ENCODE measurements at regions not wholly inside any gene's neighbourhood (a gene's known extent, or its start where the extent isn't known, plus 50 kb on each side); places are given as distances from the start of the nearest gene placed in this dataset.
"Not testable (repeated sequence)": the region's sequence is repeated elsewhere in the genome, so short reads cannot be mapped to it uniquely, and the experiment has no call there.

DNA sequence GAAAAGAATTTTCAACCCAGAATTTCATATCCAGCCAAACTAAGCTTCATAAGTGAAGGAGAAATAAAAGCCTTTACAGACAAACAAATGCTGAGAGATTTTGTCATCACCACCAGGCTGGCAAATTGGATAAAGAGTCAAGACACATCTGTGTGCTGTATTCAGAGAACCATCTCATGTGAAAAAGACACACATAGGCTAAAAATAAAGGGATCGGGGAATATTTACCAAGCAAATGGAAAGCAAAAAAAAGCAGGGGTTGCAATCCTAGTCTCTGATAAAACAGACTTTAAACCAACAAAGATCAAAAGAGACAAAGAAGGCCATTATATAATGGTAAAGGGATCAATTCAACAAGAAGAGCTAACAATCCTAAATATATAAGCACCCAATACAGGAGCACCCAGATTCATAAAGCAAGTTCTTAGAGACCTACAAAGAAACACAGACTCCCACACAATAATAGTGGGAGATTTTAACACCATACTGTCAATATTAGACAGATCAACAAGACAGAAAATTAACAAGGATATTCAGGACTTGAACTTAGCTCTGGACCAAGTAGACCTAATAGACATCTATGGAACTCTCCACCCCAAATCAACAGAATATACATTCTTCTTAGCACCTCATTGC, 55.9 kb upstream of the ACSM6 start:
- DNase-seq: not testable (repeated sequence)

DNA sequence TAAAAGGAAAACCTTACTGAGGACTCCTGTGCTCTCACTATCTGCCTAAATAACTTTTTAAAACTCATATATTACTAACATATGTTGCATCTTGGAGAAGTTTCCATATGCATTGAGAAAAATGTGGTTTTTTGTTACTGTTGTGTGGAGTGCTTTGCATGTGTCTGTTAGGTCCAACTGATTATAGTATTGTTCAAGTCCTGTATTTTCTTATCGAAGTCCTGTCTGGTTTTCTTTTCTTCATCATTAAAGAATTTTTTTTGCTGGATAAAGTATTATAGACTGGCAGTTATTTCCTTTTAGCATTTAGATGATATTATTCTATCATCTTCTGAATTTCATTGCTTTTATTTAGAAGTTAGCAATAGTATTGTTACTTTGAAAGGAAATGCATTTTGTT, 59.5 kb upstream of the ACSM6 start:
- no peak for DNase-seq

DNA sequence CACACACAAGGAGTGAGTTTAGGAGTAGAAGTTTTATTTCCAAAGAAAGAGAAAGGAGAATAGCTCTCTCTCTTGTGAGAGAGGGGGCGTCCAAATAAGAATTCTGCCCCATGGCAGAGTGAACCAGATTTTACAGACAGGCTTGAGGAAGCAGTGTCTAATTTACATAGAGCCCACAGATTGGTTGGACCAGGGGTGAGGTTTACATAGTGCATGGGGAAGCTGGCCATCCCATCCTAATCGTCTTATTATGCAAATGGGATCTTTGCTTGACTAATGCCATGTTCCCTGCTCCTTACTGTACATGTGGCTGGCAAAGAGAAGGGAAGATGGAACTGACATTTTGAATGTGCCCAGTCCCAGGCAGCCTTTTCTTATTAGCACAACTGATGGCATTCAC, 60.0 kb upstream of the ACSM6 start:
- no peak for DNase-seq

DNA sequence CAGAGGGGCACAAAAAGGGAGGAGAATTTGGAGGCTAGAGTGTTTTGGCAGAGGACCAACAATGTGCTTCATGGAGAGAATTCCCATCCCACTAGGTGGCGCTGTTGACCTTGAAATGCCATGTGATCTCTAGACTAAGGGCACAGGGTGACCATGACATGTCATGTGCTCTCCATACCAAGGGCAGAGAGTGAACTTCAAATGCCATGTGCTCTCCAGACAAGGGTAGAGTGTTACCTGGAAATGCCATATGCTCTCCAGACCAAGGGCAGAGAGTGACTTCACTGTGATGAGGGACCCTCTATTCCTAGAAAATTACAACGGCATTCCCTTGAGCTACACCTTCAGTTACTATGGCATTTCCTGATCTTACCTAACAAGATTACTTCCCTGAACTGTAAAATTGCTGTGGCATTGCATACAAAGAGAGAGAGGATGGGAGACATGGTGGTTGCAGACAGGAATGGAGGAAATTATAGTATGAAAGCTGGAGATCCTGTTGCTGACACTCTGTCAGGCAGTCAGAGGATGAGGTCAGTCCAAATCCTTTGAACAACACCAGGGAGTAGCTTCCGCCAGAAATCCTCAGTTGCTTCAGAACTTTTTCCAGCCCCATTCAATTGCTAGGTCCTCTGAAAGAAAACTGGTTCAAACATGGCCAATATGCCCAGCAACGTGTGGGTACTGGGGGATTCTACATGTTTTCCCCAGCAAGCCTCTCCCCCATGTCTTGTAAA, 60.9 kb upstream of the ACSM6 start:
- peak; percentile 58 for DNase-seq

DNA sequence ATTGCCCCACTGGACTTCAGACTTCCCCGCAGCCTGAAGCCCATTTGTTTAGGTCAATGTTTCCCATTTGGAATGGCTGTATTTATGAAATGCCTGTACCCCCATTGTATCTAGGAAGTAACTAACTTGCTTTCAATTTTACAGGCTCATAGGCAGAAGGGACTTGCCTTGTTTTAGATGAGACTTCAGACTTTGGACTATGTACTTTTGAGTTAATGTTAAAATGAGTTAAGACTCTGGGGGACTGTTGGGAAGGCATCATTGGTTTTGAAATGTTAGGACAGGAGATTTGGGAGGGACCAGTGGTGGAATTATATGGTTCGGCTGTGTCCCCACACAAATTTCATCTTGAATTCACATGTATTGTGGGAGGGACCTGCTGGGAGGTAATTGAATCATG, 61.1 kb upstream of the CYP2C8 start:
- not testable (repeated sequence) for DNase-seq

DNA sequence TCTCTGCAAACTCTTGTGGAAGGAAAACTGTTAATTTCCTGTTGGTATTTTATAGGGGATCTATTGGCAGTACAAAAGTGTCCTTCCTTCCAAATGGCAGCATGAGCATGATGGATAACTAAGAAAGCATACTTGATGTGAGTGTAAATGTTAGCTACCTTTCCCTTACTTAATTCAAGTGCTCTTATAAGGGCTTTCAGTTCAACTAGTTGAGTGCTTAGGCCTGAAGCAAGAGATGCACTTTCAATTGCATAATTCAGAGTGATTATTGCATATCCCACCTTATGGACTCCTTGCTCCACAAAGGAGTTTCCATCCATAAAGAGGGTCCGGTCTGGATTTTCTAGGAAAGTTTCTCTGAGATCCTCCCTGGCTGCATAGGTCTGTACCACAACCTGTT, 56.3 kb upstream of the CYP2C8 start:
- no peak for DNase-seq

DNA sequence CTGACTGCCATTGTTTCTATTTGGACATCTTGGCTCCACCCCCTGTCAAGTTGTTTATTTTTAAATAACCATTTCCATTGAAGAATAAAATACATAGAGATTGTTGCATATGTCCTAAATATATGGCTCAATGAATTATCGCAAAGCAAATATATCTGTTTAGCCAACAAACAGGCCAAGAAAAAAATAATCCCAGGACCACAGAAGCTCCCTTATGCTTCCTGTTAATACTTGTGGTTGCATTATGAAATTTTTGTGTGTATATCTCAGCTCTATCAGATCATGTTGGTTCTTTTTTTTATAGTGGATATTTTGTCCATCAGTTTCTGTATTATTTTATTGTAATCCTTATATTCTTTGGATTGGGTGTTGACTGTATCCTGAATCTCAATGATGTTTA, 53.4 kb upstream of the CYP2C8 start:
- no peak for DNase-seq

DNA sequence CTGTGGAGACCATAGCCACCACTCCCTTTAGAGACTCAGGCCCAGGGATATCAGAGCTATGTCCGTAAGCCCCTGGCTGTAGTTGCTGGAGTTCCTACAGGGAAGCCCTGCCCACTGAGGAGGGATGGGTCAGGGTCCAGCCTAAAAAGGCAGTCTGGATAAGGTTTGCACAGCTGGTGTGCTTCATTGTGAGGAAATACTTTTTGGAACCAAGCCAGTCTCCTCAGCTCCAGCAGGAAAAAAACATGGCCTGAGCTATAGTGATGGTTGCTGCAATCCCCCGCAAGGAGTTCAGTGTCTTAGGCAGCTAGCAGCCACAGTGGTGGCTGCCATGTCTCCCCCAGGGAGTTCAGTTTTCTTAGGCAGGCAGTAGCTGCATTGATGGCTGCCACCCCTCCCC, 52.6 kb upstream of the CYP2C8 start:
- no peak for DNase-seq
